Body of pancreas (tissue), 4 donors: ENCODE measurements at regions not wholly inside any gene's neighbourhood (a gene's known extent, or its start where the extent isn't known, plus 50 kb on each side); places are given as distances from the start of the nearest gene placed in this dataset.

ENCODE experiments used
- CTCF ChIP-seq, 7 experiments: fragments of 450-650 bp in 4 of 7; fragments of 200-600 bp in 3 of 7; sonication (generic) in 3 of 7; IDR thresholded peaks; one replicate each; pipeline ENCODE4 v1.5.1; 2016 to 2019; ENCODE audit warnings: antibody characterized with exemption in 7 of 7
- POLR2A ChIP-seq, 3 donors: fragments of 450-650 bp; IDR thresholded peaks; one replicate each; pipeline ENCODE4 v1.6.1; 2016; ENCODE audit warnings: antibody characterized with exemption in 3 of 3, mild to moderate bottlenecking in 2 of 3

- no peak for TF ChIP-seq CTCF (IDR thresholded peaks at IDR 0.05)
- no peak for TF ChIP-seq POLR2A (IDR thresholded peaks at IDR 0.05)
Observed at GRCh38 chr17:68704871-68705713, 103.9 kb upstream of the FAM20A start.
